Upper lobe of left lung (tissue), 6 donors: ENCODE measurements at regions not wholly inside any gene's neighbourhood (a gene's known extent, or its start where the extent isn't known, plus 50 kb on each side); places are given as distances from the start of the nearest gene placed in this dataset.
"Not testable (repeated sequence)": the region's sequence is repeated elsewhere in the genome, so short reads cannot be mapped to it uniquely, and the experiment has no call there.

Experiments used
- ATAC-seq, 2 donors: fragments of 200-7000 bp; cut with Tn5 transposase; one replicate each; pipeline ENCODE4 v1.9.1; 2022; ENCODE audit warnings: mild to moderate bottlenecking in 2 of 2, moderate library complexity in 2 of 2; ENCODE audit not compliant: low FRiP score in 2 of 2
- DNase-seq, 2 donors: peaks; one replicate each; pipeline ENCODE4 v3.0.0-alpha.2; 2019 to 2020
- H3K27ac ChIP-seq, 4 donors: fragments of 200-600 bp; sonication (generic); one replicate each; pipeline ENCODE4 v1.5.1; 2016 to 2019
- H3K27me3 ChIP-seq, 4 donors: fragments of 200-600 bp; sonication (generic); one replicate each; pipeline ENCODE4 v1.5.1; 2017 to 2019
- H3K36me3 ChIP-seq, 4 donors: fragments of 200-600 bp; sonication (generic); one replicate each; pipeline ENCODE4 v1.5.1; 2016 to 2019
- H3K4me1 ChIP-seq, 4 donors: fragments of 200-600 bp; sonication (generic); one replicate each; pipeline ENCODE4 v1.5.1; 2018 to 2019
- H3K4me3 ChIP-seq, 4 donors: fragments of 200-600 bp; sonication (generic); one replicate each; pipeline ENCODE4 v1.5.1; 2017 to 2019; ENCODE audit warnings: mild to moderate bottlenecking in 2 of 4, moderate library complexity in 1 of 4
- H3K9me3 ChIP-seq, 4 donors: fragments of 200-600 bp; sonication (generic); one replicate each; pipeline ENCODE4 v1.5.1; 2018 to 2019
- EP300 ChIP-seq, 4 donors: sonication (generic); formaldehyde crosslinking; IDR thresholded peaks; one replicate each; pipeline ENCODE4 v1.5.1; 2017; ENCODE audit warnings: antibody characterized with exemption in 4 of 4, control low read depth in 2 of 4
- POLR2A ChIP-seq, 4 donors: fragments of 450-650 bp; IDR thresholded peaks; one replicate each; pipeline ENCODE4 v1.5.1; 2016 to 2017; ENCODE audit warnings: antibody characterized with exemption in 4 of 4, mild to moderate bottlenecking in 2 of 4
- POLR2AphosphoS5 ChIP-seq, 2 donors: sonication (generic); formaldehyde crosslinking; IDR thresholded peaks; one replicate each; pipeline ENCODE4 v1.5.1; 2017; ENCODE audit warnings: antibody characterized with exemption in 2 of 2
- WGBS, 2 donors: methylation state at CpG; one replicate each; pipeline ENCODE4 v1.1.5; 2017 to 2018; 5-methylcytosine and 5-hydroxymethylcytosine counted together
- TF ChIP-seq, protein P1 (sequence below), 6 experiments: fragments of 450-650 bp in 4 of 6; fragments of 200-600 bp in 2 of 6; sonication (generic) in 2 of 6; IDR thresholded peaks; one replicate each; pipeline ENCODE4 v1.5.1; 2016 to 2019; ENCODE audit warnings: antibody characterized with exemption in 6 of 6
- donor health status: DM: no; HTN: no; CAD: no; lungs with moderate emphysema.
- donor health status: DM: no; HTN: yes; CAD: no; lungs with severe emphysema.

DNA sequence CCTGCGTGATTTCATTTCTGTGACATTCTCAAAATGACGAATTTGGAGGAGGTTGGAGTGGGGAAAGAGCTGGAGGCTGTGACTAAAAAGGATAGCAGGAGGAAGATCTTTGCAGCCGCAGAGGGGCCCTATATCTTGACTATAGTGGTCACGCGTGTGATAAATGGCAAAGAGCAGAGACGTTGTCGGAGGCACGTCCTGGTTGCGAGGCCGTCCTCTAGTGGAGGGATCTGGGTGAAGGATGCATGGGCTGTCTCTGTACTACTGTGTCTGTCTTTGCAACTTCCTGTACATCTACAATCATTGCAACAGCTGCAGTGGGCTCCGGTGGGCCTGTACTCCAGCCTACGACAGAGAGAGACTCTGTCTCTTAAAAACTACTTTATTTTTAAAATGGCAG, 76.6 kb downstream of the YTHDF1 start:
- no peaks in the 10 kb centered on the region for H3K36me3 ChIP-seq
- WGBS, 2 donors: 65 to 68% methylated on average over 12 of the region's 12 CpGs
- TF ChIP-seq EP300 (IDR thresholded peaks at IDR 0.05) (no peak), POLR2A (IDR thresholded peaks at IDR 0.05) (no peak), POLR2AphosphoS5 (IDR thresholded peaks at IDR 0.05) (no peak)
- TF ChIP-seq, protein P1, sequence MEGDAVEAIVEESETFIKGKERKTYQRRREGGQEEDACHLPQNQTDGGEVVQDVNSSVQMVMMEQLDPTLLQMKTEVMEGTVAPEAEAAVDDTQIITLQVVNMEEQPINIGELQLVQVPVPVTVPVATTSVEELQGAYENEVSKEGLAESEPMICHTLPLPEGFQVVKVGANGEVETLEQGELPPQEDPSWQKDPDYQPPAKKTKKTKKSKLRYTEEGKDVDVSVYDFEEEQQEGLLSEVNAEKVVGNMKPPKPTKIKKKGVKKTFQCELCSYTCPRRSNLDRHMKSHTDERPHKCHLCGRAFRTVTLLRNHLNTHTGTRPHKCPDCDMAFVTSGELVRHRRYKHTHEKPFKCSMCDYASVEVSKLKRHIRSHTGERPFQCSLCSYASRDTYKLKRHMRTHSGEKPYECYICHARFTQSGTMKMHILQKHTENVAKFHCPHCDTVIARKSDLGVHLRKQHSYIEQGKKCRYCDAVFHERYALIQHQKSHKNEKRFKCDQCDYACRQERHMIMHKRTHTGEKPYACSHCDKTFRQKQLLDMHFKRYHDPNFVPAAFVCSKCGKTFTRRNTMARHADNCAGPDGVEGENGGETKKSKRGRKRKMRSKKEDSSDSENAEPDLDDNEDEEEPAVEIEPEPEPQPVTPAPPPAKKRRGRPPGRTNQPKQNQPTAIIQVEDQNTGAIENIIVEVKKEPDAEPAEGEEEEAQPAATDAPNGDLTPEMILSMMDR (IDR thresholded peaks at IDR 0.05): no peak

DNA sequence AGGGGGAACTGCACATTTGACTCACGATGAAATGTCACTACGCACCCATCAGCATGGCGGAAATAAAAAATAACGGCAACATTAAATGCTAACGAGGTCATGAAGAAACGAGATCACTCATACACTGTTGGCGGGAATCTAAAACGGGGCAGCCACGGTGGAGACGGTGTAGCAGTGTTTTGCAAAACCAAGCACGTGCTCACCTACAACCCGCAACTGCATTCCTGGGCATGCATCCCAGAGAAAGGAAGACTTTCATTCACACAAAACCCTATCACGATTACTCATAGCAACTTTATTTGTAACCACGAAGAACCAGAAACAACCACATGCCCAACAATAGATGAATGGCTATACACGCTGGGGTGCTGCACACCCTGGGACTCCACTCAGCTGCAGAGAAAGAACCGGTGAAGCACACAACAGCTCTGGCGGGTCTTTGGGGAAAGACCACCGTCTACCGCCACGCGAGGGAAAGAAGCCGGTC, 77.0 kb downstream of the YTHDF1 start:
- TF ChIP-seq POLR2A (IDR thresholded peaks at IDR 0.05): no peak
- TF ChIP-seq, protein P1 (IDR thresholded peaks at IDR 0.05): no peak
- no peak for TF ChIP-seq EP300 (IDR thresholded peaks at IDR 0.05)
- no peak for TF ChIP-seq POLR2AphosphoS5 (IDR thresholded peaks at IDR 0.05)
- no peak overlapping the region for H3K4me3 ChIP-seq
- no peaks in the 10 kb centered on the region for H3K27me3 ChIP-seq
- WGBS, 2 donors: 86% methylated on average over 22 of the region's 22 CpGs
- ATAC-seq: no peak
- H3K4me1 ChIP-seq: no peaks in the 10 kb centered on the region
- H3K36me3 ChIP-seq: no peaks in the 10 kb centered on the region
- H3K27ac ChIP-seq: no peak overlapping the region
- H3K9me3 ChIP-seq: no peaks in the 10 kb centered on the region
- no peak for DNase-seq

More for the DNA sequence above, 76.6 kb downstream of the YTHDF1 start:
- H3K27ac ChIP-seq: no peak overlapping the region
- no peaks in the 10 kb centered on the region for H3K27me3 ChIP-seq
- peak in 1 of 2 donors; percentile 54 for ATAC-seq
- no peaks in the 10 kb centered on the region for H3K4me1 ChIP-seq
- no peak for DNase-seq
- no peaks in the 10 kb centered on the region for H3K9me3 ChIP-seq
- no peak overlapping the region for H3K4me3 ChIP-seq

GRCh38 chr20:63137851-63138415, 78.0 kb downstream of the YTHDF1 start:
- 68 to 70% methylated on average over 12 to 16 of the region's 16 CpGs for WGBS, 2 donors
- H3K4me1 ChIP-seq: no peaks in the 10 kb centered on the region
- no peak for TF ChIP-seq POLR2A (IDR thresholded peaks at IDR 0.05)
- TF ChIP-seq, protein P1 (IDR thresholded peaks at IDR 0.05): no peak
- no peak for TF ChIP-seq POLR2AphosphoS5 (IDR thresholded peaks at IDR 0.05)
- TF ChIP-seq EP300 (IDR thresholded peaks at IDR 0.05): no peak
- H3K36me3 ChIP-seq: no peaks in the 10 kb centered on the region
- ATAC-seq (no peak), DNase-seq (no peak)
- no peak overlapping the region for H3K4me3 ChIP-seq
- no peaks in the 10 kb centered on the region for H3K9me3 ChIP-seq
- no peak overlapping the region for H3K27ac ChIP-seq
- no peaks in the 10 kb centered on the region for H3K27me3 ChIP-seq

GRCh38 chr20:63136296-63136695, 79.6 kb downstream of the YTHDF1 start:
- Histone ChIP-seq H3K4me1 (no peaks in the 10 kb centered on the region), H3K27me3 (no peaks in the 10 kb centered on the region), H3K27ac (no peak overlapping the region), H3K4me3 (no peak overlapping the region), H3K36me3 (no peaks in the 10 kb centered on the region), H3K9me3 (no peaks in the 10 kb centered on the region)
- TF ChIP-seq, protein P1 (IDR thresholded peaks at IDR 0.05): no peak
- TF ChIP-seq POLR2AphosphoS5 (IDR thresholded peaks at IDR 0.05): no peak
- TF ChIP-seq EP300 (IDR thresholded peaks at IDR 0.05): no peak
- TF ChIP-seq POLR2A (IDR thresholded peaks at IDR 0.05): no peak
- DNase-seq: no peak
- WGBS, 2 donors: 91 to 96% methylated on average over 8 of the region's 8 CpGs
- no peak for ATAC-seq

GRCh38 chr20:63135411-63135810, 80.5 kb downstream of the YTHDF1 start:
- ATAC-seq: no peak
- H3K27me3 ChIP-seq: no peaks in the 10 kb centered on the region
- no peaks in the 10 kb centered on the region for H3K9me3 ChIP-seq
- H3K27ac ChIP-seq: no peak overlapping the region
- H3K4me3 ChIP-seq: no peak overlapping the region
- H3K4me1 ChIP-seq: no peaks in the 10 kb centered on the region
- no peaks in the 10 kb centered on the region for H3K36me3 ChIP-seq
- TF ChIP-seq POLR2A (IDR thresholded peaks at IDR 0.05) (no peak), POLR2AphosphoS5 (IDR thresholded peaks at IDR 0.05) (no peak)
- no peak for DNase-seq
- WGBS, 2 donors: 84 to 90% methylated on average over 8 to 9 of the region's 17 CpGs

DNA sequence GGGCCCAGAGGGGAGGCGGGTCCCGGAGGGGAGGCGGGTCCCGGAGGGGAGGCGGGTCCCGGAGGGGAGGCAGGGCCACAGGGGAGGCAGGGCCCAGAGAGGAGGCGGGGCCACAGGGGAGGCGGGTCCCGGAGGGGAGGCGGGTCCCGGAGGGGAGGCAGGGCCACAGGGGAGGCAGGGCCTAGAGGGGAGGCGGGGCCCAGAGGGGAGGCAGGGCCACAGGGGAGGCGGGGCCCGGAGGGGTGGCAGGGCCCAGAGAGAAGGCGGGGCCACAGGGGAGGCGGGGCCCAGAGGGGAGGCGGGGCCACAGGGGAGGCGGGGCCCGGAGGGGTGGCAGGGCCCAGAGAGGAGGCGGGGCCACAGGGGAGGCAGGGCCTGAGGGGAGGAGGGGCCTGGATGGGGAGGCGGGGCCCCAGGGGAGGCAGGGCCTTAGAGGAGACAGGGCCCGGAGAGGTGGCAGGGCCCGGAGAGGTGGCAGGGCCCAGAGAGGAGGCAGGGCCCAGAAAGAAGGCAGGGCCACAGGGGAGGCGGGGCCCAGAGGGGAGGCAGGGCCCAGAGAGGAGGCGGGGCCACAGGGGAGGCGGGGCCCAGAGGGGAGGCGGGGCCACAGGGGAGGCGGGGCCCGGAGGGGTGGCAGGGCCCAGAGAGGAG, 81.1 kb downstream of the YTHDF1 start:
- H3K36me3 ChIP-seq, H3K27ac ChIP-seq, DNase-seq, H3K27me3 ChIP-seq, H3K4me3 ChIP-seq, H3K9me3 ChIP-seq, ATAC-seq, H3K4me1 ChIP-seq: not testable (repeated sequence)
- WGBS, 2 donors: 92% methylated on average over 11 of the region's 29 CpGs; no CpG with 5 or more reads in 1 of the 2 donors
